NT2/D1 (cell line): ENCODE measurements at regions not wholly inside any gene's neighbourhood (a gene's known extent, or its start where the extent isn't known, plus 50 kb on each side); places are given as distances from the start of the nearest gene placed in this dataset.
A peak's percentile ranks its signal among the peaks of the same experiment; 100 is the strongest.
"Not testable (repeated sequence)": the region's sequence is repeated elsewhere in the genome, so short reads cannot be mapped to it uniquely, and the experiment has no call there.

Experiments
- DNase-seq: peaks from one replicate; pipeline ENCODE4 v3.0.0-alpha.2; 2011; ENCODE audit warnings: low read depth, low spot score
- H3K27me3 ChIP-seq: 2 replicates; pipeline ENCODE4 v1.6.0; 2011; ENCODE audit warnings: mild to moderate bottlenecking; ENCODE audit not compliant: insufficient read length, insufficient read depth
- H3K36me3 ChIP-seq: 2 replicates; pipeline ENCODE4 v1.6.1; 2011; ENCODE audit warnings: mild to moderate bottlenecking, low read length, mixed read lengths; ENCODE audit not compliant: insufficient read depth, insufficient read length
- H3K4me1 ChIP-seq: 2 replicates; pipeline ENCODE4 v1.5.1; 2011; ENCODE audit not compliant: insufficient read depth, insufficient read length
- H3K4me3 ChIP-seq: 2 replicates; pipeline ENCODE4 v1.5.1; 2011; ENCODE audit warnings: low read depth; ENCODE audit not compliant: insufficient read length
- H3K9ac ChIP-seq: 2 replicates; pipeline ENCODE4 v1.6.0; 2011; ENCODE audit warnings: low read depth; ENCODE audit not compliant: insufficient read length
- H3K9me3 ChIP-seq: 2 replicates; pipeline ENCODE4 v1.5.1; 2011; ENCODE audit warnings: mild to moderate bottlenecking, low read length; ENCODE audit not compliant: insufficient read depth
- SUZ12 ChIP-seq: IDR thresholded peaks from 2 replicates; pipeline ENCODE4 v1.6.1; 2011; ENCODE audit not compliant: insufficient read length, insufficient read depth; ENCODE audit errors: extremely low read depth
- YY1 ChIP-seq: IDR thresholded peaks from 2 replicates; pipeline ENCODE4 v1.6.1; 2011; ENCODE audit not compliant: insufficient read length, insufficient read depth
- ZNF274 ChIP-seq: IDR thresholded peaks from 2 replicates; pipeline ENCODE4 v1.6.1; 2011; ENCODE audit warnings: mild to moderate bottlenecking, low read depth, low read length

DNA sequence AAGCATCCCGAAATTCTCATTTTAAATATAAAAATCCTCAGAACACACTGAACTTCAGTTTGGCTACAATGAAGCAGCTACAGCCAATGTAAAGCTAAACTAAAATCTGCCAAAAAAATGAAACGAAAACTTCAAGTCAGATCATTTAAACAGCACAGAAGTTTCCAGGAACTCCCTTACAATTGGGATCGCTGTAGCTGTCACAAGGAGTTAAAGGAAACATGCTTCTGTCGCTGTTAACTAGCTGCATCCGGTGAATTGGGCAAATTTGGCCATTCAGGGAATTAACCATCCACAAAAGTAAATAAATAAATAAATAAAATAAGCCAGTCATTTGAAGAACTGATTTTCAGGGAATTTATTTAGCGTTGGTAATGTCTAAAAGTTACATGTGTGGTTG, 77.0 kb upstream of the PEG3 start:
- no peak overlapping the region for H3K4me3 ChIP-seq
- no peak overlapping the region for H3K9ac ChIP-seq
- H3K9me3 ChIP-seq = no peaks in the 10 kb centered on the region
- no peaks in the 10 kb centered on the region for H3K27me3 ChIP-seq
- H3K36me3 ChIP-seq = no peaks in the 10 kb centered on the region
- DNase-seq = no peak
- TF ChIP-seq ZNF274 = no peak
- TF ChIP-seq YY1 = no peak
- TF ChIP-seq SUZ12 = no peak
- no peaks in the 10 kb centered on the region for H3K4me1 ChIP-seq

DNA sequence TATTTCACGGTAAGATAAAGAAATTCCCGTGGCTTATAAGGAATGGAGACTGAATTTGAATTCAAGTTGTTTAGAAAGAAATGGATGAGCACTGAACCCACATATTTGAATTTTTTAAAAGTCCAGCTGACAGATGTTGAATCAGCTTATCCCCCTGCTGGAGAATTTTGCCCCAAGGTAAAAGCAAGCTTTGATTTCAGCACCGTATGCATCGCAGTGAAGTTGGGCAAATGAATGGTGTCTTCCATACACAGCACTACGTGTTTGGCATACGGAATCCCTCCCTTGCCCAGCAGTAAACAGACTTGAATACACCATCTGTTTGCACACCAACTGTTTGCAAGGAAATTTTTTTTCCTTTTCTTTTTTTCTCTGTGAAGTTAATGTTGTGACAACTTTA, 77.5 kb upstream of the PEG3 start:
- Histone ChIP-seq H3K9ac (no peak overlapping the region), H3K4me1 (no peaks in the 10 kb centered on the region), H3K36me3 (no peaks in the 10 kb centered on the region), H3K27me3 (no peaks in the 10 kb centered on the region), H3K9me3 (no peaks in the 10 kb centered on the region), H3K4me3 (no peak overlapping the region)
- DNase-seq = no peak
- TF ChIP-seq YY1 (no peak), SUZ12 (no peak), ZNF274 (no peak)

DNA sequence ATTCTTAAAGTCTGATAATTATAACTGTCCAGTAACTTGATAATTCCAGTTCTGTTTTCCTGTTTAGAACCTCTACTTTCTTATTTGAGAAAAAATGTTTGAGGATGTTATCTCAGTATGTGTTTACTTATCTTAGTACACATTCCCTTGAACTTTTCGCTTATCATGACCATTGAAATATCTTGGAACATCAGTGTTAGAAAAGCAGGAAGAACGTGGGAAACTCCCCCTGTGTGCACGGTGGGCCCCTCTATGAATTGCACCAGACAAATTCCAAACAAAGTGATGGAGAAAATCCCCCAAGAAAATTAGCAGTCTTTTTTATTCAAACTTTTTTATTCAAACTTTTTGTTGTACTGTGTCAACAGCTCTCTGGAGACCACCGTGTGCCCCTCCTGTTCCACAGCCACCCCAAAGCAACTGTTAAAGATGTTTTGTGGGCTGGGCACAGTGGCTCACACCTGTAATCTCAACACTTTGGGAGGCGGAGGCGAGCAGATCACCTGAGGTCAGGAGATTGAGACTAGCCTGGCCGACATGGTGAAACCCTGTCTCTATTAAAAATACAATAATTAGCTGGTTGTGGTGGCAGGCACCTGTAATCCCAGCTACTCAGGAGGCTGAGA, 78.3 kb upstream of the PEG3 start:
- H3K9ac ChIP-seq = no peak overlapping the region
- H3K9me3 ChIP-seq = no peaks in the 10 kb centered on the region
- no peaks in the 10 kb centered on the region for H3K27me3 ChIP-seq
- no peaks in the 10 kb centered on the region for H3K4me1 ChIP-seq
- no peak for DNase-seq
- no peaks in the 10 kb centered on the region for H3K36me3 ChIP-seq
- TF ChIP-seq SUZ12 (no peak), YY1 (no peak), ZNF274 (no peak)
- H3K4me3 ChIP-seq = no peak overlapping the region

DNA sequence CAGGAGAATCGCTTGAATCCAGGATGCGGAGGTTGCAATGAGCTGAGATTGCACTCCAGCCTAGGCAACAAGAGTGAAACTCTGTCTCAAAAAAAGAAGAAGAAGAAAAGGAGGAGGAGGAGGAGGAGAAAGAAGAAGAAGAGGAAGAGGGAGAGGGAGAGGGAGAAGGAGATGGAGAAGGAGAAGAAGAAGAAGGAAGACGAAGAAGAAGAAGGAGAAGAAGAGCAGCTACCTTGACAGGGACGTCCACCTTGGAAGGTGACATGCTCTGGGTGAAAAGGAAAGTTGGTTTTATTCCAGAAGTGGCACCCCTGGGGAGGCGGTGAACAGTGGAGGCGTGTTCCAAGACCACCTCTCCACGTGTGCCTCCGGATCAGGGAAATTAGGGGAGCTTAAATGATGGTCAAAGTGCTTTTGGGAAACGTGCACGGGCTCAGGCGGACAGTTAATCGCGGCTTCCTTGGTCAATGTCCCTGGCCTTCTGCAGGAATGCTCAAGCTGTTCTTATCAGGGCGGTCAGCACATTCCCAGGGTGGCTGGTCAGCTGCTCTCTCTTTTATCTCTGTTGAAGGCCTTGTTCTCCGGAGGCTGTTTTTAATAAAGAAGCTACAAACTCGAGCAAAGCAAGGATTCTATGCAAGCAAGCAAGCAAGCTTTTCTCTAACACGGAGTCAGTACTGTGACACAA, 78.9 kb upstream of the PEG3 start:
- TF ChIP-seq YY1 (no peak), SUZ12 (no peak), ZNF274 (no peak)
- H3K4me1 ChIP-seq = no peaks in the 10 kb centered on the region
- no peak overlapping the region for H3K9ac ChIP-seq
- H3K9me3 ChIP-seq = no peaks in the 10 kb centered on the region
- no peak for DNase-seq
- H3K4me3 ChIP-seq = no peak overlapping the region
- H3K27me3 ChIP-seq = no peaks in the 10 kb centered on the region
- H3K36me3 ChIP-seq = no peaks in the 10 kb centered on the region

DNA sequence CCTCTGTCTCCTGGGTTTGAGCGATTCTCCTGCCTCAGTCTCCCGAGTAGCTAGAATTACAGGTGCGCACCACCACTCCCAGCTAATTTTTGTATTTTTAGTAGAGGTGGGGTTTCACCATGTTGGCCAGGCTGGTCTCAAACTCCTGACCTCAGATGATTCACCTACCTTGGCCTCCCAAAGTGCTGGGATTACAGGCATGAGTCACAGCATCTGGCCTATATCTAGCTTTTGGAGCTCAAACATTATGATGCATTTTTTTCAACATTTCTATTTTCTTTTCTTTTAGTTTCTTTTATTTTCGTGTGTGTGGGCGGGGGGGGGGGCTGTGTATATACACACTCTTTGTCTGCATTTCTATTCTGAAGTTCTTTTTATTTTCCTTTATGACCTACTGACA, 85.6 kb upstream of the PEG3 start:
- H3K9ac ChIP-seq, H3K4me3 ChIP-seq, H3K9me3 ChIP-seq, H3K4me1 ChIP-seq, DNase-seq, H3K36me3 ChIP-seq, H3K27me3 ChIP-seq: not testable (repeated sequence)

DNA sequence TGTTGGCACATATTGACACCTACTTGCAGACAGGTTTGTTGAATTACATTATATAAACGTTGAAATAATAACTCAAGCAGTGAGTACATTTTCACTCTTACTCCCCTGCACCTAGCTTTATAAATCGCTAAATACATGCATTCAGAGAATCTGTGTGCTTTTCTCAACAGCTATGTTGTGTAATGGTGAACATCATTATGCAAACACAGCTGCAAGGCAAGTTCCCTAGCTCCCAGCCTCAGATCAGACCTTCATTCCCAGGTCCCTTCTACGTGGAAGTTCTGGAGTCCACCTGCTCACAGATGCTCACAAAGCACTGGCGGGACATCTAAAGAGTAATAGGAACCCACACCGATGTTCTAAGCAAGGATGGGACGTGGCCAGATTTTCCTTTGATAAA, 86.8 kb upstream of the PEG3 start:
- Histone ChIP-seq H3K4me3 (no peak overlapping the region), H3K4me1 (no peaks in the 10 kb centered on the region), H3K9ac (no peak overlapping the region), H3K9me3 (no peaks in the 10 kb centered on the region), H3K27me3 (no peaks in the 10 kb centered on the region), H3K36me3 (no peaks in the 10 kb centered on the region)
- DNase-seq = no peak
- TF ChIP-seq YY1 (no peak), ZNF274 (no peak), SUZ12 (no peak)

DNA sequence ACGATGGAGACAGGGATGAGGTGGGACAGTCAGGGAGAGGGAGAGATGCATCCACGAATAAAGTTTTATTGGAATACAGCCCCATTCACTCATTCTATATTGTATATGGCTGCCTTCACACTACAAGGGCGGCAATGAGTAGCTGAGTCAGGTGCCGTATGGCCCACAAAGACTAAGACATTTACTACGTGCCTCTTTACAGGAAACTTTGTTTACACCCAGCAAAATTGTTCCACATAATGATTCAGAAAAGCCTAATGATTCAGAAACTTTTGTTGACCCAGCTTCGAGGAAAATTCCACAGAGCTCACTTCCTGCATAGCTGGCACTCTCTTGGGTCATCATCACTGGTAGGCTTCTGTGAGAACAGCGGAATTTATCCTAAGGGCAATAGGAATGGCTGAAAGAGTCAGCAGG, 87.3 kb upstream of the PEG3 start:
- peak; percentile 20 for DNase-seq
- Histone ChIP-seq H3K4me3 (no peak overlapping the region), H3K27me3 (no peaks in the 10 kb centered on the region), H3K9me3 (no peaks in the 10 kb centered on the region), H3K36me3 (no peaks in the 10 kb centered on the region), H3K4me1 (no peaks in the 10 kb centered on the region), H3K9ac (no peak overlapping the region)
- TF ChIP-seq SUZ12 = no peak
- no peak for TF ChIP-seq ZNF274
- no peak for TF ChIP-seq YY1
